ENCODE measurements at regions not wholly inside any gene's neighbourhood (a gene's known extent, or its start where the extent isn't known, plus 50 kb on each side); places are given as distances from the start of the nearest gene placed in this dataset.
"Not testable (repeated sequence)": the region's sequence is repeated elsewhere in the genome, so short reads cannot be mapped to it uniquely, and the experiment has no call there.

DNA sequence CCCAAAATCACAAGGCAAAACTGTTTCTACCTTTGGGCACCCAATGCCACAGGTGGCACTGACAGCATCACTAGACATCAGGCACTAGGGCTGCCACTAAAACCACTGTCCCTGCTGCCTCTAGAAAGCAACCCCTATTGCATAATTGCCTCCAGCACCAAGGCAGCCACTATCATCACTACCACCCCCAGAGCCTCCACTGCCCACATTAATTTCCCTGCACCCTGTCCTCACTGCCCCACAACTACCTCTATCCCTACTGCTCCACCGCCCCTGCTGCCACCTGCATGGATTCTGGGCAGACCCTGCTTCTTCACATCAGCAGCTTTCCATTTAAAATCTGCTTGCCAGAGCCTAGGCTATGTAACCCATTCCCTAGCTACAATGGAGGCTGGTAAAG, 68.6 kb upstream of the CACHD1 start:
- WGBS: 98% methylated on average over 1 of the region's 1 CpG
- no peak for ATAC-seq
- intact Hi-C loops (cut with DNase I): no loop called here
- Histone ChIP-seq H3K27me3 (ENCODE audit: control insufficient read depth, insufficient read depth) (no peaks in the 10 kb centered on the region), H3K4me3 (ENCODE audit: low read length) (no peak overlapping the region), H3K27ac (ENCODE audit: low read length) (no peak overlapping the region), H3K4me1 (ENCODE audit: control insufficient read depth, insufficient read depth, low read length) (no peaks in the 10 kb centered on the region), H3K9me3 (ENCODE audit: control insufficient read depth, low read length) (no peaks in the 10 kb centered on the region)
- no peak for DNase-seq

DNA sequence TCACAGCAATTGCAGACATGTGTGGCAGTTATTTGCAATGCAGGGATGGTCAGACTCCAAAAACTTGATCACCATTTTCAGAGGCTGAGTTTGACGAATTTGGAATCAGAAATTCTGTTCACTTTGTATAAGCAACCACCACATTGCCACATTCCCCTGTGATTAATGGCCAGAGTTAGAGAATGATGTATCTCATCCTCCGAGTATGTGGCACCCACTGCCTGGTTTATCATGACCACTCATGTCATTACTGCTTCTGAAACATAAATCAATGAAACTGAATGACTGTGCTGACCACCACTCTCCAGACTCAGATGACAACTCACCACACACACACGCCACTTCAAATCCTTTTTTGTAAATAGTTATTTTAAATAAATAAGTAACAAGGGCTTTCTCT, 66.6 kb upstream of the CACHD1 start:
- no peak for ATAC-seq
- intact Hi-C loops (cut with DNase I): no loop called here
- 79% methylated on average over 3 of the region's 3 CpGs for WGBS
- DNase-seq: no peak
- Histone ChIP-seq H3K27me3 (ENCODE audit: control insufficient read depth, insufficient read depth) (no peaks in the 10 kb centered on the region), H3K4me3 (ENCODE audit: low read length) (no peak overlapping the region), H3K9me3 (ENCODE audit: control insufficient read depth, low read length) (no peaks in the 10 kb centered on the region), H3K4me1 (ENCODE audit: control insufficient read depth, insufficient read depth, low read length) (no peaks in the 10 kb centered on the region), H3K27ac (ENCODE audit: low read length) (no peak overlapping the region)

DNA sequence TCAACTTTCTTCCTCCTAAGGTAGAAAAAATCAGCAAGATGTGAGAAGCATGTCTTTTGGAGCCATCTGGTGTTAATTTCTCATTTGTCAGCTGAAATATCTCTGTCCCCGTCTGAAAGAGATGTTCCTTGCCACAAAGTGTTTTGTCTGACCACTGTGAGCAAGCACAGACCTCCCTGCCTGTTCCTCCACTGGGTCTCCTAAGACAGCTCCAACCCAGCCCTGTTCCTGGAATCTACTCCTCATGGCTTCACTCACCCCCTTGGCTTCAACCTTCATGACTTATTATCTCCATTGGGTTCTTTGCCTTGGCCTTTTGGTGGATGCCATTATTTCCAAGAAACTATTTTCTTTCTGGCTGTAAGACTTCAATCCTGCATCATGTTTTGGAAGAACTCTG, 65.7 kb upstream of the CACHD1 start:
- H3K4me3 ChIP-seq (ENCODE audit: low read length): no peak overlapping the region
- H3K4me1 ChIP-seq (ENCODE audit: control insufficient read depth, insufficient read depth, low read length): no peaks in the 10 kb centered on the region
- intact Hi-C loops (cut with DNase I): no loop called here
- no peaks in the 10 kb centered on the region for H3K27me3 ChIP-seq (ENCODE audit: control insufficient read depth, insufficient read depth)
- no peak overlapping the region for H3K27ac ChIP-seq (ENCODE audit: low read length)
- H3K9me3 ChIP-seq (ENCODE audit: control insufficient read depth, low read length): no peaks in the 10 kb centered on the region
- DNase-seq: no peak
- 35% methylated on average over 1 of the region's 1 CpG for WGBS
- ATAC-seq: no peak

DNA sequence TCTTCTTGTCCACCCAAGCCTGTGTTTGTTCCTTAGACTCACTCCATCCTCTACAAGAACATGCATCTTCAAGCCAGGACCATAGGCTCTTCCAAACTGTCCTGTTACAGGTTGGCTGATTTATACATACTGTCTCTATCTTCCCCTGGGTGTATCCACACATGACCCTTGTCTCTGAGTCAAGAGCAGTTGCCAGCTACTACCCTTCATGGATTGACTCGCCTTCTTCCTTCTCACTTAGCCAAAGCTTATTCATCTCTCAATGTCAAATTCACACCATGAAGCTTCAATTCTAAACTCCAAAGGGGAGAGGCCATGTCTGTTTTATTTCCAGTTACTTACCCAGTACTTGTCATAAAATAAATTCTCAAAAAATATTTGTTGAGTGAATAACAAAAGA, 64.1 kb upstream of the CACHD1 start:
- no peaks in the 10 kb centered on the region for H3K9me3 ChIP-seq (ENCODE audit: control insufficient read depth, low read length)
- no peak for DNase-seq
- no peaks in the 10 kb centered on the region for H3K4me1 ChIP-seq (ENCODE audit: control insufficient read depth, insufficient read depth, low read length)
- 87% methylated on average over 1 of the region's 1 CpG for WGBS
- no peak for ATAC-seq
- no peak overlapping the region for H3K27ac ChIP-seq (ENCODE audit: low read length)
- H3K27me3 ChIP-seq (ENCODE audit: control insufficient read depth, insufficient read depth): no peaks in the 10 kb centered on the region
- intact Hi-C loops (cut with DNase I): no loop called here
- no peak overlapping the region for H3K4me3 ChIP-seq (ENCODE audit: low read length)

DNA sequence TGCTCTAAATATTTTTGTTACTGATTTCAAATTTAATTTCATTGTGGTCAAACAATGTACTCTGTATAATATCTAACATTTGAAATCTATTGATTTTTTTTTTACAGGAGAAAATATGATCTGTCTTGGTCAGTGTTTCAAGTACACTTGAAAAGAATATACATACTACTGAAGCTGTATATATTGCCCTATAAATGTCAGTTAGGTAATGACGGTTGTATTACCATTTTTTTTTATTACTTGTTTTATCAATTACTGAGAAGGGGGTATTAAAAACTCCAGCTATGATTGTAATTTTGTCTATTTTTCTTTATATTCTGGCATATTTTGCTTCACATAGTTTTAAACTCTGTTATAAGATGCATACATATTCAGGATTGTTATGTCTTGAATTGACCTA, 59.7 kb upstream of the CACHD1 start:
- DNase-seq (no peak), ATAC-seq (no peak)
- Histone ChIP-seq H3K27ac (ENCODE audit: low read length) (no peak overlapping the region), H3K27me3 (ENCODE audit: control insufficient read depth, insufficient read depth) (no peaks in the 10 kb centered on the region), H3K4me1 (ENCODE audit: control insufficient read depth, insufficient read depth, low read length) (no peaks in the 10 kb centered on the region), H3K9me3 (ENCODE audit: control insufficient read depth, low read length) (no peaks in the 10 kb centered on the region), H3K4me3 (ENCODE audit: low read length) (no peak overlapping the region)
- intact Hi-C loops (cut with DNase I): no loop called here
- WGBS: 96% methylated on average over 1 of the region's 1 CpG

DNA sequence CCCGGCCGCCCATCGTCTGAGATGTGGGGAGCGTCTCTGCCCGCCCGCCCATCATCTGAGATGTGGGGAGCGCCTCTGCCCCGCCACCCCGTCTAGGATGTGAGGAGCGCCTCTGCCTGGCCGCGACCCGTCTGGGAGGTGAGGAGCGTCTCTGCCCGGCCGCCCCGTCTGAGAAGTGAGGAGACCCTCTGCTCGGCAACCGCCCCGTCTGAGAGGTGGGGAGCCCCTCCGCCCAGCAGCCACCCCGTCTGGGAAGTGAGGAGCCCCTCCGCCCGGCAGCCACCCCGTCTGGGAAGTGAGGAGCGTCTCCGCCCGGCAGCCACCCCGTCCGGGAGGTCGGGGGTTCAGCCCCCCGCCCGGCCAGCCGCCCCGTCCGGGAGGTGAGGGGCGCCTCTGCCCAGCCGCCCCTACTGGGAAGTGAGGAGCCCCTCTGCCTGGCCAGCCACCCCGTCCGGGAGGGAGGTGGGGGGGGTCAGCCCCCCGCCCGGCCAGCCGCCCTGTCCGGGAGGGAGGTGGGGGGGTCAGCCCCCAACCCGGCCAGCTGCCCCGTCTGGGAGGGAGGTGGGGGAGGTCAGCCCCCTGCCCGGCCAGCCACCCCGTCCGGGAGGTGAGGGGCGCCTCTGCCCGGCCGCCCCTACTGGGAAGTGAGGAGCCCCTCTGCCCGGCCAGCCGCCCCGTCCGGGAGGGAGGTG, 54.9 kb upstream of the CACHD1 start:
- ATAC-seq; H3K4me1 ChIP-seq (ENCODE audit: control insufficient read depth, insufficient read depth, low read length); H3K4me3 ChIP-seq (ENCODE audit: low read length); H3K9me3 ChIP-seq (ENCODE audit: control insufficient read depth, low read length); H3K27ac ChIP-seq (ENCODE audit: low read length); H3K27me3 ChIP-seq (ENCODE audit: control insufficient read depth, insufficient read depth); intact Hi-C loops (cut with DNase I); DNase-seq: not testable (repeated sequence)
- 98% methylated on average over 51 of the region's 56 CpGs for WGBS

DNA sequence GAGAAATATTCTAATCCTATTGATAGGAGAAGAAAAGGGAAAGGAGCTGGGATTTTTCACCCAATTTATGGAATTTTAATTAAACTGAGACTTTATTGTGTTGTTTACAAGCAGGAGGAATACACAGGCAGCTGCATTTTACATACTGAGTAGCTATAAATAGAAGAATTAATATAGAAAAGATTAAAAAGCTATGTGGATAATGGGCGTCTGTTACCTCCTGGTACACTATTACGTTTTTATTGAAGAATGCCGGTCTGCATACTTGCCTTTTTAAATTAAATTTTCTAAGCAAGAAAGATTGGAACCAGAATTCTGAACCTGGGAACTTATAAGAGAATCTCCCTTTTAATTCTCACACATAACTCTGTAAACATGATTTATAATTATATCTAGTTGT, 52.1 kb upstream of the CACHD1 start:
- Histone ChIP-seq H3K27me3 (ENCODE audit: control insufficient read depth, insufficient read depth) (no peaks in the 10 kb centered on the region), H3K4me3 (ENCODE audit: low read length) (no peak overlapping the region), H3K9me3 (ENCODE audit: control insufficient read depth, low read length) (no peaks in the 10 kb centered on the region), H3K4me1 (ENCODE audit: control insufficient read depth, insufficient read depth, low read length) (no peaks in the 10 kb centered on the region), H3K27ac (ENCODE audit: low read length) (no peak overlapping the region)
- DNase-seq: no peak
- ATAC-seq: no peak
- WGBS: 84% methylated on average over 3 of the region's 3 CpGs
- intact Hi-C loops (cut with DNase I): no loop called here

Data from right cardiac atrium (tissue), 5 donors.